ENCODE measurements at regions not wholly inside any gene's neighbourhood (a gene's known extent, or its start where the extent isn't known, plus 50 kb on each side); places are given as distances from the start of the nearest gene placed in this dataset.

DNA sequence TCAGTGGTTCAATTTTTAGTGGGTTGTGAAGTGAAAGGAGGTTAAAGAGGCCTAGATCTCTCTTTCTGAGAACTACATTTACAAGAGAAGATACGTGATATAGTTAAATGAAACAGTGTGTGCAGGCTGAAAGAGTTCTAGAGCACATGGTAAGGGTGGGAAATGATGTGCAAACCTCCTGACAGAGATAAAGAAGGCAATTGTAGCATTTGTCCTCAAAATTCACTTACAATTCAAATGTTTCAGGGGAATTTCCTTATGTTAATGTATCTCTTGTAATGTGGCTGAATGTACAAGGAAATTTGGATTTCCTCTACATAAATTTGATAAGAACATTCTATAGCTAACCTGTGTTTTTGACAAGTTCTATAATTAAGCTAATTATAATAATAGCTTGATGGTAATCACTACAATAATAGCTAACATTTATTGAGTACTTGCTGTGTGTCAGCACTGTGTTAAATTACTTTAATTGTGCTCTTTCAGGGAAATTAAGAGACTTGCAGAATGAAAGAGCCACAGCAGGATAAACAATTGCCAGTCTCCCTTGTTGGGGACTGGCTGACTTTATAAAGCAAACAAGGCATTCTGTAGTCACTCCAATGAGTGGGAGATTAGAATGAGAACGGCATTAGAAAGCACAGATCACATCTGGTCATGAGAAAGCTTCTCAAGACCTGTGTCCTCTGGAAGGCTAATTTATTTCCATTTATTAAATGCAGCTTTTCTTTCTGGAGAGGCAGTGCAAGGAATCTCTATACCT lies 139.7 kb upstream of the TMEM72 start:
- Histone ChIP-seq H3K4me2 (replicated peaks; ENCODE audit: extremely low read depth, low read length, poor library complexity, severe bottlenecking) (no peak overlapping the region), H3K79me2 (ENCODE audit: insufficient read depth, low read length) (no peaks in the 10 kb centered on the region), H3K4me3 (replicated peaks in 1 of 3; ENCODE audit: low read depth in 2 of 3, low read length in 3 of 3) (no peak overlapping the region), H3K4me1 (ENCODE audit: control insufficient read depth in 1 of 2, insufficient read depth in 2 of 2, low read length in 2 of 2) (no peaks in the 10 kb centered on the region), H4K20me1 (ENCODE audit: insufficient read depth, low read length) (no peaks in the 10 kb centered on the region), H3K27me3 (ENCODE audit: control insufficient read depth in 2 of 2, insufficient read depth in 2 of 2, low read length in 2 of 2) (no peaks in the 10 kb centered on the region), H3K36me3 (replicated peaks in 1 of 2; ENCODE audit: control insufficient read depth in 1 of 2, insufficient read depth in 2 of 2, low read length in 2 of 2) (no peaks in the 10 kb centered on the region), H3K9ac (ENCODE audit: insufficient read depth, low read length, poor library complexity, severe bottlenecking) (no peak overlapping the region), H2AFZ (ENCODE audit: insufficient read depth, low read depth, low read length, poor library complexity, severe bottlenecking) (no peak overlapping the region), H3K27ac (ENCODE audit: low read depth in 1 of 2, low read length in 2 of 2) (no peak overlapping the region), H3K9me3 (replicated peaks in 1 of 2; ENCODE audit: control insufficient read depth in 1 of 2, insufficient read depth in 1 of 2, low read length in 2 of 2) (no peaks in the 10 kb centered on the region)
- H3K4me3 Mint-ChIP-seq = no peak overlapping the region
- H3K27ac Mint-ChIP-seq = no peak overlapping the region
- H3K27me3 Mint-ChIP-seq (ENCODE audit: low read depth in 3 of 3) = peaks cover 1 to 4% (median 2%) of the 10 kb centered on the region in 3 donors
- TF ChIP-seq, protein P1, sequence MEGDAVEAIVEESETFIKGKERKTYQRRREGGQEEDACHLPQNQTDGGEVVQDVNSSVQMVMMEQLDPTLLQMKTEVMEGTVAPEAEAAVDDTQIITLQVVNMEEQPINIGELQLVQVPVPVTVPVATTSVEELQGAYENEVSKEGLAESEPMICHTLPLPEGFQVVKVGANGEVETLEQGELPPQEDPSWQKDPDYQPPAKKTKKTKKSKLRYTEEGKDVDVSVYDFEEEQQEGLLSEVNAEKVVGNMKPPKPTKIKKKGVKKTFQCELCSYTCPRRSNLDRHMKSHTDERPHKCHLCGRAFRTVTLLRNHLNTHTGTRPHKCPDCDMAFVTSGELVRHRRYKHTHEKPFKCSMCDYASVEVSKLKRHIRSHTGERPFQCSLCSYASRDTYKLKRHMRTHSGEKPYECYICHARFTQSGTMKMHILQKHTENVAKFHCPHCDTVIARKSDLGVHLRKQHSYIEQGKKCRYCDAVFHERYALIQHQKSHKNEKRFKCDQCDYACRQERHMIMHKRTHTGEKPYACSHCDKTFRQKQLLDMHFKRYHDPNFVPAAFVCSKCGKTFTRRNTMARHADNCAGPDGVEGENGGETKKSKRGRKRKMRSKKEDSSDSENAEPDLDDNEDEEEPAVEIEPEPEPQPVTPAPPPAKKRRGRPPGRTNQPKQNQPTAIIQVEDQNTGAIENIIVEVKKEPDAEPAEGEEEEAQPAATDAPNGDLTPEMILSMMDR (IDR thresholded peaks at IDR 0.05) = no peak
- intact Hi-C loops (cut with micrococcal nuclease) = no loop called here
- peaks cover 0 to 5% (median 0%) of the 10 kb centered on the region in 7 donors for H3K9me3 Mint-ChIP-seq
- no peaks in the 10 kb centered on the region for H3K36me3 Mint-ChIP-seq
- DNase-seq = no peak
- WGBS (ENCODE audit: insufficient coverage) = no CpG with 5 or more reads among the region's 2 CpGs
- no peaks in the 10 kb centered on the region for H3K4me1 Mint-ChIP-seq

DNA sequence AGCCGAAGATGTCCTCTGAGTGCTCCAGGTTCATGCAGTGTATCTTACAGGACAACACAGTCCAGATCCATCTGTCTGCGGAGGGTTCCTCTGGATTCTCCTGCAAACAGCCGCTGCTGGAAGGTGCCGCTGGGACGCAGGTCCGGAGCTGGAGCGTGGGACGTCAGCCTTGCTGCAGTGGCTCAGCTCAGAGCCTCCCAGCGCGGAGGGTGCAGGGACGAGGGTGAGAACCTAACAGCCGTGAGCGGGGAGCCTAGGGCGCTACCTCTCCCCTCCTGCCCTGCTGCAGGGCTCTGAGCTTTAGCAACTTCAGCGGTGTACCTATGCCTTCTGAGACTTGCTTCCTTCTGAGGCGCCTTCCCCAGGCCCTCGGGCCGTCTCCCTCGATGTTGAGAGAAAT lies 137.6 kb upstream of the TMEM72 start:
- Histone ChIP-seq H3K79me2 (ENCODE audit: insufficient read depth, low read length) (no peaks in the 10 kb centered on the region), H4K20me1 (ENCODE audit: insufficient read depth, low read length) (no peaks in the 10 kb centered on the region), H3K27me3 (ENCODE audit: control insufficient read depth in 2 of 2, insufficient read depth in 2 of 2, low read length in 2 of 2) (no peaks in the 10 kb centered on the region), H3K27ac (ENCODE audit: low read depth in 1 of 2, low read length in 2 of 2) (no peak overlapping the region), H3K4me1 (ENCODE audit: control insufficient read depth in 1 of 2, insufficient read depth in 2 of 2, low read length in 2 of 2) (no peaks in the 10 kb centered on the region), H3K9me3 (replicated peaks in 1 of 2; ENCODE audit: control insufficient read depth in 1 of 2, insufficient read depth in 1 of 2, low read length in 2 of 2) (no peaks in the 10 kb centered on the region), H3K9ac (ENCODE audit: insufficient read depth, low read length, poor library complexity, severe bottlenecking) (no peak overlapping the region), H3K4me2 (replicated peaks; ENCODE audit: extremely low read depth, low read length, poor library complexity, severe bottlenecking) (no peak overlapping the region), H3K36me3 (replicated peaks in 1 of 2; ENCODE audit: control insufficient read depth in 1 of 2, insufficient read depth in 2 of 2, low read length in 2 of 2) (no peaks in the 10 kb centered on the region), H2AFZ (ENCODE audit: insufficient read depth, low read depth, low read length, poor library complexity, severe bottlenecking) (no peak overlapping the region), H3K4me3 (replicated peaks in 1 of 3; ENCODE audit: low read depth in 2 of 3, low read length in 3 of 3) (no peak overlapping the region)
- TF ChIP-seq, protein P1 (IDR thresholded peaks at IDR 0.05) = no peak
- no peak overlapping the region for H3K27ac Mint-ChIP-seq
- H3K4me3 Mint-ChIP-seq = no peak overlapping the region
- peaks cover 0 to 5% (median 0%) of the 10 kb centered on the region in 7 donors for H3K9me3 Mint-ChIP-seq
- H3K4me1 Mint-ChIP-seq = no peaks in the 10 kb centered on the region
- intact Hi-C loops (cut with micrococcal nuclease) = no loop called here
- no peak for DNase-seq
- H3K27me3 Mint-ChIP-seq (ENCODE audit: low read depth in 3 of 3) = peaks cover 1 to 6% (median 2%) of the 10 kb centered on the region in 3 donors
- 94% methylated on average over 18 of the region's 19 CpGs for WGBS (ENCODE audit: insufficient coverage)
- no peaks in the 10 kb centered on the region for H3K36me3 Mint-ChIP-seq

All from CD14-positive monocyte (primary cell).